ENCODE measurements at regions not wholly inside any gene's neighbourhood (a gene's known extent, or its start where the extent isn't known, plus 50 kb on each side); places are given as distances from the start of the nearest gene placed in this dataset.
A peak's percentile ranks its signal among the peaks of the same experiment; 100 is the strongest.

- DNase-seq (ENCODE audit: low read depth in 1 of 2, low spot score in 1 of 2): no peak
- no peak for TF ChIP-seq CTCF (IDR thresholded peaks at IDR 0.05; ENCODE audit: low read depth, low read length)
- H3K36me3 ChIP-seq: no peaks in the 10 kb centered on the region
Measured at GRCh38 chr6:130676773-130677144, 150.4 kb upstream of the SMLR1 start.

DNA sequence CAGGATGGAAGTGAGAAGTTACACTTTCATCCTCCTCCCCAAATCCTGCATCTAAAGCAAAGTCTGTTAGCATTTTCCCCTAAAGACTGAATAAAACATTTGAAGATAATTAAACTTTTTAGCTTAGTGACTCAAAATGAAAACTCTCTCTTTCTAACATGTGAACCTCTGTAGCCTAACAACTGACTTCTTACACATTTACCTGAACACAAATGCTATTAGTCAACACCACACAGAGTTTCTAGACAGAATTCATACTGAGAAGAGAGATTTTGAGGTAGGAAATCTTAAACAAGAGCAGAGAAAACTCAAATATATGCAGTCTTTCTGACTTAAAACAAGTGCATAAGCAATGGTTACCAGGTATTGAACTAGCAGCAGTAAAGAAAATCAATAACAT lies 149.9 kb upstream of the SMLR1 start:
- Histone ChIP-seq H3K9me3 (ENCODE audit: low read depth) (peaks cover 3% of the 10 kb centered on the region), H3K4me3 (no peak overlapping the region), H3K4me1 (ENCODE audit: low read depth) (no peaks in the 10 kb centered on the region), H3K27ac (no peak overlapping the region), H3K27me3 (no peaks in the 10 kb centered on the region), H3K36me3 (no peaks in the 10 kb centered on the region)
- no peak for TF ChIP-seq CTCF (IDR thresholded peaks at IDR 0.05; ENCODE audit: low read depth, low read length)
- no peak for DNase-seq (ENCODE audit: low read depth in 1 of 2, low spot score in 1 of 2)

More at GRCh38 chr6:130676773-130677144, 150.4 kb upstream of the SMLR1 start:
- no peak overlapping the region for H3K27ac ChIP-seq
- H3K4me3 ChIP-seq: no peak overlapping the region
- H3K4me1 ChIP-seq (ENCODE audit: low read depth): no peaks in the 10 kb centered on the region
- no peaks in the 10 kb centered on the region for H3K27me3 ChIP-seq
- H3K9me3 ChIP-seq (ENCODE audit: low read depth): peaks cover 3% of the 10 kb centered on the region

DNA sequence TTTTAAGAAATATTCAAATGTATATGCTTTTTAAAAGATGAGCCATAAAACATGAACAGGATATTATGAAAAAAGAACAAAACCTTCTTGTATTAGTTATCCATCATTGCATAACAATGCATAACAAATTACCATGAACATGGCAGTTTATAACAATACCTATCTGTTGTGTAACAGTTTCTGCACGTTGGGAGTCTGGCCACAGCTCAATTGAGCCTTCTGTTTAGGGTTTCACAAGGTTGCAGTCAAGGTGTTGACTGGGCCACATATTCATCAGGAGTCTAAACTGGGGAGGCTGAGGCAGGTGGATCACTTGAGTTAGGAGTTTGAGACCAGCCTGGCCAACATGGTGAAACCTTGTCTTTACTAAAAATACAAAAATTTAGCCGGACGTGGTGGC lies 149.4 kb upstream of the SMLR1 start:
- no peak for DNase-seq (ENCODE audit: low read depth in 1 of 2, low spot score in 1 of 2)
- TF ChIP-seq CTCF (IDR thresholded peaks at IDR 0.05; ENCODE audit: low read depth, low read length): no peak
- Histone ChIP-seq H3K4me1 (ENCODE audit: low read depth) (no peaks in the 10 kb centered on the region), H3K36me3 (no peaks in the 10 kb centered on the region), H3K9me3 (ENCODE audit: low read depth) (peaks cover 3% of the 10 kb centered on the region), H3K27ac (no peak overlapping the region), H3K4me3 (no peak overlapping the region), H3K27me3 (no peaks in the 10 kb centered on the region)

- no peaks in the 10 kb centered on the region for H3K36me3 ChIP-seq
- no peaks in the 10 kb centered on the region for H3K4me1 ChIP-seq (ENCODE audit: low read depth)
- no peak overlapping the region for H3K4me3 ChIP-seq
- peaks cover 3% of the 10 kb centered on the region for H3K9me3 ChIP-seq (ENCODE audit: low read depth)
- no peaks in the 10 kb centered on the region for H3K27me3 ChIP-seq
- no peak overlapping the region for H3K27ac ChIP-seq
- peak in 1 of 2 donors; percentile 42 for DNase-seq (ENCODE audit: low read depth in 1 of 2, low spot score in 1 of 2)
- TF ChIP-seq CTCF (IDR thresholded peaks at IDR 0.05; ENCODE audit: low read depth, low read length): no peak
Measured at GRCh38 chr6:130679684-130680083, 147.5 kb upstream of the SMLR1 start.

GRCh38 chr6:130680116-130680515 lies 147.1 kb upstream of the SMLR1 start:
- TF ChIP-seq CTCF (IDR thresholded peaks at IDR 0.05; ENCODE audit: low read depth, low read length): no peak
- H3K27me3 ChIP-seq: no peaks in the 10 kb centered on the region
- H3K4me3 ChIP-seq: no peak overlapping the region
- no peaks in the 10 kb centered on the region for H3K4me1 ChIP-seq (ENCODE audit: low read depth)
- peak in 1 of 2 donors; percentile 72 for DNase-seq (ENCODE audit: low read depth in 1 of 2, low spot score in 1 of 2)
- no peak overlapping the region for H3K27ac ChIP-seq
- H3K36me3 ChIP-seq: no peaks in the 10 kb centered on the region
- peaks cover 3% of the 10 kb centered on the region for H3K9me3 ChIP-seq (ENCODE audit: low read depth)

DNA sequence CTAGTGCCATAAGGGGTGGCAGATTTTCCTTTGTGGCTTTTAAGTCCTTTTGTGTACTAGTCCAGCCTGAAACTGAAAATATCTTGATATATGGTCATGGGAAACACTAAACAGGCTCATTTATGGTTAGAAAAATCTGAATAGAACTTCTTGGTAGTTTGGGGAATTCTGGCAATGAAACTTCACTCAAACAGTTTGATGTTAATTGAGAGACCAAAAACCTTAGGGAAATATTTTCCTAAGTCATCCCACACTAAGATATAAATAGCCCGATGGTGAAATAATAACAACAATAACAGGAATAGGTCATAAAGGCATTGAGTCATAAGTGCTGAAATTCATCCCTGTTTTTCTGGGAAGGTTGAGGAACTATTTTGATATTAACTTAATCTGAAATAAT lies 146.2 kb upstream of the SMLR1 start:
- Histone ChIP-seq H3K36me3 (no peaks in the 10 kb centered on the region), H3K27me3 (no peaks in the 10 kb centered on the region), H3K9me3 (ENCODE audit: low read depth) (peaks cover 3% of the 10 kb centered on the region), H3K4me3 (no peak overlapping the region), H3K27ac (no peak overlapping the region), H3K4me1 (ENCODE audit: low read depth) (no peaks in the 10 kb centered on the region)
- no peak for TF ChIP-seq CTCF (IDR thresholded peaks at IDR 0.05; ENCODE audit: low read depth, low read length)
- DNase-seq (ENCODE audit: low read depth in 1 of 2, low spot score in 1 of 2): peak in 1 of 2 donors; percentile 73
